H1 (cell line): ENCODE measurements at regions not wholly inside any gene's neighbourhood (a gene's known extent, or its start where the extent isn't known, plus 50 kb on each side); places are given as distances from the start of the nearest gene placed in this dataset.

Experiments used
- CTCF ChIA-PET: fragments of 300-600 bp; sonication (Branson Sonifier 250); formaldehyde crosslinking; loops from one replicate; lab custom pipeline; 2021; ENCODE audit not compliant: partially characterized antibody; lab: Charles Lee
- POLR2A ChIA-PET: fragments of 300-600 bp; sonication (Branson Sonifier 250); formaldehyde crosslinking; loops from one replicate; lab custom pipeline; 2021; ENCODE audit warnings: inconsistent platforms; ENCODE audit not compliant: partially characterized antibody; lab: Charles Lee
- DNase-seq, 2 experiments: peaks; one replicate each; pipeline versions ENCODE4 v3.0.0 to v3.0.0-alpha.2; 2010 to 2022; ENCODE audit warnings: low spot score in 2 of 2, low read depth in 1 of 2, mixed read lengths in 1 of 2
- FAIRE-seq: peaks from 2 replicates; lab custom pipeline; 2011; peaks lifted over from hg19 to GRCh38; lab: Jason Lieb, UNC
- H2AFZ ChIP-seq: 2 replicates; pipeline ENCODE4 v1.8.1; 2012; ENCODE audit warnings: low read length, inconsistent platforms
- H2AK5ac ChIP-seq: 2 replicates; pipeline ENCODE4 v1.6.1; 2013; ENCODE audit warnings: low read depth, low read length
- H2BK120ac ChIP-seq: replicated peaks from 2 replicates; pipeline ENCODE3; 2013; ENCODE audit warnings: low read depth, low read length, inconsistent platforms
- H2BK12ac ChIP-seq: 2 replicates; pipeline ENCODE4 v1.6.1; 2013; ENCODE audit warnings: low read depth, low read length
- H2BK15ac ChIP-seq: 2 replicates; pipeline ENCODE4 v1.6.1; 2013; ENCODE audit warnings: low read length
- H2BK20ac ChIP-seq: 2 replicates; pipeline ENCODE4 v1.6.1; 2013; ENCODE audit warnings: low read length
- H2BK5ac ChIP-seq: 2 replicates; pipeline ENCODE4 v1.6.1; 2013; ENCODE audit warnings: low read depth, low read length
- H3K14ac ChIP-seq: 2 replicates; pipeline ENCODE4 v1.6.1; 2013; ENCODE audit warnings: inconsistent platforms; ENCODE audit not compliant: insufficient read length
- H3K18ac ChIP-seq: 2 replicates; pipeline ENCODE4 v1.6.1; 2013; ENCODE audit warnings: low read length; ENCODE audit errors: extremely low read depth
- H3K23ac ChIP-seq: 2 replicates; pipeline ENCODE4 v1.6.1; 2013; ENCODE audit warnings: inconsistent platforms; ENCODE audit not compliant: insufficient read length
- H3K23me2 ChIP-seq: 2 replicates; pipeline ENCODE4 v1.6.1; 2013; ENCODE audit warnings: low read depth, low read length
- H3K27ac ChIP-seq: 2 replicates; pipeline ENCODE4 v1.6.1; 2011; ENCODE audit warnings: low read depth, low read length, inconsistent platforms
- H3K27me3 ChIP-seq, 4 experiments: replicated peaks in 1 of 4; 1 replicate in 1 of 4; 2 replicates in 3 of 4; pipeline versions ENCODE4 v1.6.1 to v1.8.1; 2011 to 2013; ENCODE audit warnings: low read length in 3 of 4, mild to moderate bottlenecking in 3 of 4, inconsistent platforms in 2 of 4, mixed read lengths in 2 of 4, moderate library complexity in 1 of 4; ENCODE audit not compliant: control insufficient read depth in 3 of 4, insufficient read depth in 3 of 4; ENCODE audit errors: extremely low read depth in 1 of 4
- H3K36me3 ChIP-seq, 4 experiments: 2 replicates each; pipeline versions ENCODE4 v1.6.1 to v1.8.1; 2011 to 2013; ENCODE audit warnings: mild to moderate bottlenecking in 4 of 4, low read length in 3 of 4, moderate library complexity in 2 of 4, control low read depth in 1 of 4, inconsistent platforms in 1 of 4; ENCODE audit not compliant: insufficient read depth in 4 of 4, control insufficient read depth in 2 of 4
- H3K4ac ChIP-seq: replicated peaks from 2 replicates; pipeline ENCODE3; 2013; ENCODE audit warnings: low read length, low read depth, mixed read lengths, inconsistent platforms; ENCODE audit not compliant: insufficient read length
- H3K4me1 ChIP-seq, 4 experiments: replicated peaks in 1 of 4; 1 replicate in 1 of 4; 2 replicates in 3 of 4; pipeline versions ENCODE4 v1.6.1 to v1.8.1; 2011 to 2013; ENCODE audit warnings: low read length in 3 of 4, inconsistent platforms in 2 of 4, mixed read lengths in 1 of 4; ENCODE audit not compliant: insufficient read depth in 4 of 4, control insufficient read depth in 3 of 4
- H3K4me2 ChIP-seq, 2 experiments: 2 replicates each; pipeline versions ENCODE4 v1.6.1 to v1.8.1; 2011 to 2013; ENCODE audit warnings: low read depth in 2 of 2, low read length in 2 of 2, control low read depth in 1 of 2, inconsistent platforms in 1 of 2, mild to moderate bottlenecking in 1 of 2; ENCODE audit not compliant: insufficient read depth in 1 of 2
- H3K4me3 ChIP-seq, 4 experiments: fragments of 200-600, 300-600 bp in 1 of 4; sonication (generic), shearing (Covaris generic), sonication (Bioruptor Twin) in 1 of 4; 2 replicates each; pipeline versions ENCODE4 v1.5.1 to v1.8.1; 2011 to 2016; ENCODE audit warnings: low read length in 4 of 4, low read depth in 3 of 4, control low read depth in 2 of 4, inconsistent platforms in 2 of 4, mild to moderate bottlenecking in 2 of 4, mixed read lengths in 1 of 4, moderate library complexity in 1 of 4; ENCODE audit not compliant: insufficient read depth in 2 of 4; ENCODE audit errors: extremely low read depth in 1 of 4
- H3K56ac ChIP-seq: replicated peaks from 2 replicates; pipeline ENCODE3; 2013; ENCODE audit warnings: low read depth, mild to moderate bottlenecking, mixed read lengths, low read length, inconsistent platforms; ENCODE audit not compliant: insufficient read length
- H3K79me1 ChIP-seq: 2 replicates; pipeline ENCODE4 v1.6.1; 2013; ENCODE audit warnings: low read depth, low read length, control low read depth
- H3K79me2 ChIP-seq, 2 experiments: 2 replicates each; pipeline versions ENCODE4 v1.6.1 to v1.8.1; 2012 to 2013; ENCODE audit warnings: low read length in 2 of 2, mild to moderate bottlenecking in 2 of 2, inconsistent platforms in 1 of 2; ENCODE audit not compliant: insufficient read depth in 2 of 2, control insufficient read depth in 1 of 2
- H3K9ac ChIP-seq, 4 experiments: replicated peaks in 1 of 4; 1 replicate in 1 of 4; 2 replicates in 3 of 4; pipeline versions ENCODE4 v1.6.1 to v1.8.1; 2011 to 2013; ENCODE audit warnings: low read depth in 3 of 4, low read length in 3 of 4, control low read depth in 2 of 4, mild to moderate bottlenecking in 2 of 4, moderate library complexity in 2 of 4, inconsistent platforms in 1 of 4; ENCODE audit errors: extremely low read depth in 1 of 4
- H3K9me3 ChIP-seq, 2 experiments: 2 replicates each; pipeline versions ENCODE4 v1.6.1 to v1.8.1; 2012 to 2013; ENCODE audit warnings: mild to moderate bottlenecking in 2 of 2, moderate library complexity in 2 of 2, control low read depth in 1 of 2, inconsistent platforms in 1 of 2, low read depth in 1 of 2, low read length in 1 of 2, mixed read lengths in 1 of 2; ENCODE audit not compliant: insufficient read depth in 2 of 2
- H4K20me1 ChIP-seq, 2 experiments: replicated peaks in 1 of 2; 2 replicates each; pipeline versions ENCODE3 to v1.8.1; 2011 to 2013; ENCODE audit warnings: inconsistent platforms in 2 of 2, low read length in 2 of 2, mild to moderate bottlenecking in 1 of 2; ENCODE audit not compliant: insufficient read depth in 2 of 2, control insufficient read depth in 1 of 2
- H4K5ac ChIP-seq: 2 replicates; pipeline ENCODE4 v1.6.1; 2013; ENCODE audit warnings: low read length, low read depth, mixed read lengths, inconsistent platforms; ENCODE audit not compliant: insufficient read length
- H4K8ac ChIP-seq: 2 replicates; pipeline ENCODE4 v1.8.0; 2013; ENCODE audit warnings: mild to moderate bottlenecking, moderate library complexity, low read length, inconsistent platforms; ENCODE audit not compliant: insufficient read depth; ENCODE audit errors: extremely low read depth
- H4K91ac ChIP-seq: replicated peaks from 2 replicates; pipeline ENCODE3; 2013; ENCODE audit warnings: low read length, mixed read lengths, inconsistent platforms; ENCODE audit not compliant: insufficient read length
- BRCA1 ChIP-seq: IDR thresholded peaks from 2 replicates; pipeline ENCODE4 v1.6.1; 2012; ENCODE audit warnings: low read depth, low read length, improper control_type of control experiment
- CHD1 ChIP-seq: IDR thresholded peaks from 2 replicates; pipeline ENCODE4 v1.6.1; 2012; ENCODE audit warnings: low read depth, low read length, improper control_type of control experiment
- CHD2 ChIP-seq: IDR thresholded peaks from 2 replicates; pipeline ENCODE4 v1.6.1; 2012; ENCODE audit warnings: low read length, improper control_type of control experiment
- CREB1 ChIP-seq: IDR thresholded peaks from 2 replicates; pipeline ENCODE4 v1.6.1; 2012; ENCODE audit warnings: inconsistent platforms
- JUN ChIP-seq: IDR thresholded peaks from 2 replicates; pipeline ENCODE4 v1.6.1; 2011; ENCODE audit warnings: low read depth, mild to moderate bottlenecking, improper control_type of control experiment, low read length
- KDM4A ChIP-seq: IDR thresholded peaks from one replicate; pipeline ENCODE4 v1.7.1; 2012; ENCODE audit warnings: low read depth, mild to moderate bottlenecking, moderate library complexity, low read length, inconsistent platforms; ENCODE audit not compliant: severe bottlenecking
- NRF1 ChIP-seq: IDR thresholded peaks from 2 replicates; pipeline ENCODE4 v1.6.1; 2011; ENCODE audit warnings: mild to moderate bottlenecking, low read depth, low read length, improper control_type of control experiment
- RXRA ChIP-seq: IDR thresholded peaks from 2 replicates; pipeline ENCODE4 v1.6.1; 2011; ENCODE audit warnings: low read depth, mild to moderate bottlenecking, low read length, moderate library complexity; ENCODE audit not compliant: insufficient read depth
- SIX5 ChIP-seq: IDR thresholded peaks from 2 replicates; pipeline ENCODE4 v1.6.1; 2011; ENCODE audit warnings: mild to moderate bottlenecking, low read depth, low read length
- SP1 ChIP-seq: IDR thresholded peaks from 2 replicates; pipeline ENCODE4 v1.6.1; 2011; ENCODE audit warnings: low read depth, low read length
- SP2 ChIP-seq: IDR thresholded peaks from 2 replicates; pipeline ENCODE4 v1.6.1; 2012; ENCODE audit warnings: mild to moderate bottlenecking, low read length, inconsistent platforms
- WGBS, 2 experiments: shearing (Covaris generic) in 1 of 2; methylation state at CpG; one replicate each; pipeline versions ENCODE4 v1.1.6 to v1.1.7; 2013 to 2015; ENCODE audit warnings: low lambda C conversion rate in 2 of 2, mixed read lengths in 2 of 2, inconsistent platforms in 1 of 2, low coverage in 1 of 2, missing lambda C conversion rate in 1 of 2; ENCODE audit not compliant: insufficient replicate concordance in 2 of 2, insufficient coverage in 1 of 2, insufficient read length in 1 of 2; ENCODE audit errors: extremely low coverage in 1 of 2, missing lambda C conversion rate in 1 of 2; 5-methylcytosine and 5-hydroxymethylcytosine counted together
- TF ChIP-seq, protein P1 (sequence below), 3 experiments: IDR thresholded peaks; 1 replicate in 2 of 3; 2 replicates in 1 of 3; pipeline versions ENCODE4 v1.5.1 to v1.6.1; 2011; ENCODE audit warnings: low read length in 3 of 3, mild to moderate bottlenecking in 3 of 3, inconsistent platforms in 2 of 3, low read depth in 1 of 3, moderate library complexity in 1 of 3; ENCODE audit not compliant: insufficient read depth in 1 of 3; ENCODE audit errors: control extremely low read depth in 1 of 3
- TF ChIP-seq, protein P2 (sequence below): IDR thresholded peaks from 2 replicates; pipeline ENCODE4 v1.6.1; 2012; ENCODE audit warnings: inconsistent platforms

GRCh38 chr7:41758321-41758720 is 55.4 kb upstream of the INHBA start:
- H3K9me3 ChIP-seq = peaks cover 26 to 42% of the 10 kb centered on the region in 2 experiments
- ChIA-PET CTCF (interaction anchor here (0.6 to 1.6 kb wide), 2 partner anchors 13 to 1504 kb away, joined by 3 to 7 read pairs; no protein-coding TSS in a partner anchor), POLR2A (no interaction called here)
- 0 out of 7 replicates have a peak, but pooled peaks cover 0 to 2% (median 0%) of the 10 kb centered on the region in 4 experiments for H3K4me1 ChIP-seq
- H4K91ac ChIP-seq = no peak overlapping the region
- no peak for FAIRE-seq
- H4K20me1 ChIP-seq = no peaks in the 10 kb centered on the region
- no peak overlapping the region for H3K23ac ChIP-seq
- H3K9ac ChIP-seq = no peak overlapping the region
- H3K27me3 ChIP-seq = peaks cover 0 to 1% (median 0%) of the 10 kb centered on the region in 4 experiments; a peak in 1 of 7 replicates
- no peak overlapping the region for H2AK5ac ChIP-seq
- no peak overlapping the region for H2BK5ac ChIP-seq
- no peak overlapping the region for H3K14ac ChIP-seq
- H3K4ac ChIP-seq = no peak overlapping the region
- no peaks in the 10 kb centered on the region for H3K79me2 ChIP-seq
- H2AFZ ChIP-seq = no peak overlapping the region
- no peak overlapping the region for H3K56ac ChIP-seq
- no peak overlapping the region for H2BK120ac ChIP-seq
- 79% methylated on average over 3 of the region's 3 CpGs; no CpG with 5 or more reads in 1 of the 2 experiments for WGBS, 2 experiments
- H3K18ac ChIP-seq = no peak overlapping the region
- no peaks in the 10 kb centered on the region for H3K79me1 ChIP-seq
- H3K27ac ChIP-seq = no peak overlapping the region
- H3K4me3 ChIP-seq = no peak overlapping the region
- H3K23me2 ChIP-seq = no peaks in the 10 kb centered on the region
- H4K8ac ChIP-seq = no peak overlapping the region
- DNase-seq = no peak
- no peak overlapping the region for H2BK15ac ChIP-seq
- H2BK12ac ChIP-seq = no peak overlapping the region
- no peak overlapping the region for H4K5ac ChIP-seq
- no peak overlapping the region for H2BK20ac ChIP-seq
- H3K36me3 ChIP-seq = peaks cover 0 to 3% (median 0%) of the 10 kb centered on the region in 4 experiments; a peak in 1 of 8 replicates
- H3K4me2 ChIP-seq = no peak overlapping the region
- TF ChIP-seq CHD1 = no peak
- TF ChIP-seq SP2 = no peak
- no peak for TF ChIP-seq KDM4A
- no peak for TF ChIP-seq BRCA1
- no peak for TF ChIP-seq SIX5
- no peak for TF ChIP-seq CREB1
- TF ChIP-seq, protein P1, sequence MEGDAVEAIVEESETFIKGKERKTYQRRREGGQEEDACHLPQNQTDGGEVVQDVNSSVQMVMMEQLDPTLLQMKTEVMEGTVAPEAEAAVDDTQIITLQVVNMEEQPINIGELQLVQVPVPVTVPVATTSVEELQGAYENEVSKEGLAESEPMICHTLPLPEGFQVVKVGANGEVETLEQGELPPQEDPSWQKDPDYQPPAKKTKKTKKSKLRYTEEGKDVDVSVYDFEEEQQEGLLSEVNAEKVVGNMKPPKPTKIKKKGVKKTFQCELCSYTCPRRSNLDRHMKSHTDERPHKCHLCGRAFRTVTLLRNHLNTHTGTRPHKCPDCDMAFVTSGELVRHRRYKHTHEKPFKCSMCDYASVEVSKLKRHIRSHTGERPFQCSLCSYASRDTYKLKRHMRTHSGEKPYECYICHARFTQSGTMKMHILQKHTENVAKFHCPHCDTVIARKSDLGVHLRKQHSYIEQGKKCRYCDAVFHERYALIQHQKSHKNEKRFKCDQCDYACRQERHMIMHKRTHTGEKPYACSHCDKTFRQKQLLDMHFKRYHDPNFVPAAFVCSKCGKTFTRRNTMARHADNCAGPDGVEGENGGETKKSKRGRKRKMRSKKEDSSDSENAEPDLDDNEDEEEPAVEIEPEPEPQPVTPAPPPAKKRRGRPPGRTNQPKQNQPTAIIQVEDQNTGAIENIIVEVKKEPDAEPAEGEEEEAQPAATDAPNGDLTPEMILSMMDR (IDR thresholded peaks at IDR 0.05; ENCODE audit: control extremely low read depth in 1 of 3, insufficient read depth in 1 of 3, low read depth in 1 of 3, low read length in 3 of 3) = no peak
- TF ChIP-seq JUN = no peak
- TF ChIP-seq SP1 = no peak
- TF ChIP-seq RXRA = no peak
- TF ChIP-seq NRF1 = no peak
- no peak for TF ChIP-seq CHD2
- TF ChIP-seq, protein P2, sequence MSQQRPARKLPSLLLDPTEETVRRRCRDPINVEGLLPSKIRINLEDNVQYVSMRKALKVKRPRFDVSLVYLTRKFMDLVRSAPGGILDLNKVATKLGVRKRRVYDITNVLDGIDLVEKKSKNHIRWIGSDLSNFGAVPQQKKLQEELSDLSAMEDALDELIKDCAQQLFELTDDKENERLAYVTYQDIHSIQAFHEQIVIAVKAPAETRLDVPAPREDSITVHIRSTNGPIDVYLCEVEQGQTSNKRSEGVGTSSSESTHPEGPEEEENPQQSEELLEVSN = no peak
